Left lobe of liver (tissue), 2 donors: ENCODE measurements at regions not wholly inside any gene's neighbourhood (a gene's known extent, or its start where the extent isn't known, plus 50 kb on each side); places are given as distances from the start of the nearest gene placed in this dataset.

ENCODE experiments used
- ATAC-seq: fragments of 200-7000 bp; cut with Tn5 transposase; one replicate; pipeline ENCODE4 v1.9.1; 2020; ENCODE audit warnings: mild to moderate bottlenecking, moderate library complexity
- DNase-seq: peaks from one replicate; pipeline ENCODE4 v3.0.0-alpha.2; 2020; ENCODE audit warnings: low spot score
- donor health status: DM: no; HTN: no; CAD: no; lungs with moderate emphysema.
- donor health status: DM: no; HTN: yes; CAD: no.

- ATAC-seq: no peak
Measured at GRCh38 chr13:93118081-93118615, 108.5 kb upstream of the GPC6 start.

DNA sequence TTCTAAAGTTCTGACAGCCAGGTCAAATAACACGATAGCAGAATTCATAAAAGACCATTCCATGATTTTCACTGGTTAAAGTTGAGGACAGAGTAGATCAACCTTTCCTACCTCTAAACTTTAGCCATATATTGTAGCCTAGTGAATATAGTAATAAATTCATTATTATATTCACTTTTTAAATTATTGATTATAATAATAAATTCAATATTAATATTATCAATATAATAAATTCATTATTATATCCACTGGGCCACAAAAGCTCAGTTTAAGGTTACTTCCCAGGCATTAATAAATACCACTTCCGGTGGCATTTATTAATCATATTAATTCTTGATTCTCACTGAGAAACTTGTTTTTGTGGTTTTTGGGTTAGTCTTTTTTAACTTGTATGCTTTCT is 85.7 kb upstream of the GPC6 start:
- ATAC-seq: no peak
- no peak for DNase-seq

More at GRCh38 chr13:93118081-93118615, 108.5 kb upstream of the GPC6 start:
- no peak for DNase-seq

DNA sequence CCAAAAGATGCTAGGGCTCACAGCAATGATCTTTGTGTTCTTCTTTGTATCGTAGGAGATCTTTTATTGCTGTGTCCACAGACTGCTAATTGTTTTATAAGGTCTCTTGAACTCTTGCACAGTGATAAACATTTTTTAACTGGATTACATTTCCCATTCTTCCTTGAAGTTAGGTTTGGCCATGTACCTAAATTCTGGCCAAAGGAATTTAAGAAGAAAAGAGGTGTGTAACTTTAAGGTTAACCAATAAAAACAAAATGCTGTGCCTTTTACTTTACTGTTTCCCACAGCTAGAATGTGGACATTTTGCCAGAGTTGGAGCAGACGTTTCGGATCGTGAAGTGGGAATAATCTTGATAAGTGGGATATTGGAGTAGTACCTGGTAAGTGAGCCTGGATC is 82.6 kb upstream of the GPC6 start:
- ATAC-seq: no peak
- no peak for DNase-seq

- DNase-seq (no peak), ATAC-seq (no peak)
Measured at GRCh38 chr13:93145199-93145598, 81.4 kb upstream of the GPC6 start.

DNA sequence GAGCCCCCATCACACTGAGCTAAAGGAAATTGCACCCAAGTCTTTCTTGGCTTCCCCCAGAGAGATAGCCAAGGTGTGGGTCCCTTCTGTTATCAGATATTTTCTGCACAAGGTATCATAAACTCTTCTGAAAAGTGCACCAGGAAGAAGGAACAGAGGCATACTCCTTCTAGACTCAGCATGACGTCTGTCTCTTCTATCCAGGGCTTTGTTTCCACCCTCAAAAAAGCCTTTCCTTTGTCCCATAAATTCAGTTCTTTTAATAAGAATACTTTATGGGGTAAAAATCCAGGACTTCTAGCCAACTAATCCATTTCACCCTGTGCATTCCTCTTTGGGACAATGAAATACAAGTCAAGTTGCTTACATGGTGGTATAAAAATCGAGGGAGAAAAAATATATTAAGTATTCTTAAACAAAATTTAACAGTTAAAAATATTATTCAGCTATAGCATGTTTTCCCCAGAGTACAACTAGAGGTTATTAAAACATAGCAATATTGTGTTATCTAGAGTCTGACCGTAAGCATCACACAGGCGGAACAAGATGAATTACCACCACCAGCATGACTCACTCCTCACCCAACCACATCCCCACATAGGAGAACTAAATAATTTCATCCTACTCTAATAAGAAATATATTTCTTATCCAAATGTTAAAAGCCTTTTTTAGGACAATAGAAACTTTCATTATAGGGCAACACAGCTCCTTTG is 79.9 kb upstream of the GPC6 start:
- DNase-seq (no peak), ATAC-seq (no peak)

DNA sequence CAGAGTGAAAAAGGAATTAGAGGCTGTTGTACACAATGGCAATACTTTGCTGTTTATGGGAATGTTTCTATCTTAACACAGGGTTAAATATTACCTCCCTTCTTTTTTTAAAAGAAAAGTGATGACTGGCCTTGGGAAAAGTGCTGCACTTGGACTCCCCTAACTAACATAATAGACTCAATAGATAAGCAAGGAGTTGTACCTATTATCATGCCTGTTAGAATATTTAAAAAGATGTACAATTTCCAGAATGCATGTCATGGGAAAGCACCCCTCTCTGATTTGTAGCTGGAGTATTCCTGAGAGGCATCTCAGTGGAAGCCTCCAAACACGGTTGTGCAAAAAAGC is 79.3 kb upstream of the GPC6 start:
- DNase-seq (no peak), ATAC-seq (no peak)

GRCh38 chr13:93147946-93148345 is 78.7 kb upstream of the GPC6 start:
- ATAC-seq (no peak), DNase-seq (no peak)

- ATAC-seq (no peak), DNase-seq (no peak)
Measured at GRCh38 chr13:93151277-93151676, 75.3 kb upstream of the GPC6 start.

DNA sequence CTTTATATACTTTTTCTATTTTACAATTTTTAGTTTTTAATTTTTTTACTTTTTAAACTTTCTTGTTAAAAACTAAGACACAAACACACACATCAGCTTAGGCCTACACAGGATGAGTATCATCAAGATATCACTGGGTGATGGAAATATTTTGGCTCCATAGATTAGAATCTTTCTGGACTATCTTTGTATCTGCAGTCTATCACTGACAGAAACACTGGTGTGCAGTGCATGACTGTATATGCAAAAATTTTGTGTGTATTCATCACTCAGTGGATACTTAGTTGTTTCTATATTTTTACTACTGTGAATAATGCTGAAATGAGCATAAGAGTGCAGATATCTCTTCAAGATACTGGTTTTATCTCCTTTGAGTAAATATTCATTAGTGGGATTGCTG is 68.0 kb upstream of the GPC6 start:
- DNase-seq (no peak), ATAC-seq (no peak)

DNA sequence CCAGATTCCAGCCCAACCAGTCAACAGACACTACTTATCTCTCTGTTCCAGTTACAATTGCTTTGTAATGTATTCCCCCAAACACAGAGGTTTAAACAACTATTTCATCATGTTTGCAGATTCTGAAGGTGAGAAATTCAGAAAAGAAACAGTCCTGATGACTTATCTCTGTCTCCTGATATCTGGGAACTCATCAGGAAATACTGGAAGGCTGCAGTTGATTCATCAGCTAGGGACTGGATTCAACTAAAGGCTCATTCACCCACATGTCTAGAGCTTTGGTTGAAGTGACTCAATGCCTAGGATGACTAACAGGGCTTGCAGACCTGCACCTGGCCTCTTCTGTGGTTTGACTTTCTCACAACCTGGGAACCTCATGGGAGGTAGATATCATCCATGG is 56.6 kb upstream of the GPC6 start:
- no peak for DNase-seq
- no peak for ATAC-seq

GRCh38 chr13:93172109-93172508 is 54.5 kb upstream of the GPC6 start:
- peak; percentile 53 for ATAC-seq
- no peak for DNase-seq

DNA sequence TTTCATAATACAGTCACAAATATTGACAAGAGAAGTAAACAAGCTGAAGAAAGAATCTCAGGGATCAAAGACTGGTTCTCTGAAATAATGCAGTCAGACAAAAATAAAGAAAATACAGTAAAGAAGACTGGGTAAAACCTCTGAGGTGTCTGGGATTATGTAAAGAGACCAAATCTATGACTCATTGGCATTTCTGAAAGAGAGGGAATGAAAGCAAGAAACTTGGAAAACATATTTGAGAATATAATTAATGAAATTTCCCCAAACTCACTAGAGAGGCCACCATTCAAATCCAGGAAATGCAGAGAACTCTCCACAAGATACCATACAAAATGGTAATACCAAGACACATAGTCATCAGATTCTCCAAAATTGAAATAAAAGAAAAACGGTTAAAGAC is 53.0 kb upstream of the GPC6 start:
- DNase-seq (no peak), ATAC-seq (no peak)

DNA sequence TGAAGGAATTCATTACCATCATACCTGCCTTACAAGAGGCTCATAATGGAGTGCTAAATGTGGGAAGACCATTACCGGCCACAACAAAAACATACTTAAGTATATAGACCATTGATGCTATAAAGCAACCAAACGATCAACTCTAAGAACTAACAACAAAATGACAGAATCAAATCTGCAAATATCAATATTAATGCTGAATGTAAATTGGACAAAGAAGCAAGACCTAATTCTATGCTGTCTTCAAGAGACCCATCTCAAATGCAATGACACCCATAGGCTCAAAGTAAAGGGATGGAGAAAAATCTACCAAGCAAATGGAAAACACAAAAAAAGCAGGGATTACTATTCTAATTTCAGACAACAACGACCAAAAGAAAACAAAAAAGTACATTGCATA is 52.3 kb upstream of the GPC6 start:
- no peak for DNase-seq
- no peak for ATAC-seq
